ENCODE measurements at regions not wholly inside any gene's neighbourhood (a gene's known extent, or its start where the extent isn't known, plus 50 kb on each side); places are given as distances from the start of the nearest gene placed in this dataset.
"Not testable (repeated sequence)": the region's sequence is repeated elsewhere in the genome, so short reads cannot be mapped to it uniquely, and the experiment has no call there.

GRCh38 chr4:31803526-31804195 lies 1083.5 kb downstream of the PCDH7 start:
- H3K4me3 Mint-ChIP-seq, result no peak overlapping the region
- peaks cover 11% of the 10 kb centered on the region for H3K9me3 Mint-ChIP-seq
- no peak overlapping the region for H3K27ac Mint-ChIP-seq
- no peaks in the 10 kb centered on the region for H3K27me3 Mint-ChIP-seq
- H3K4me1 Mint-ChIP-seq (ENCODE audit: unreplicated experiment), result peaks cover 3% of the 10 kb centered on the region
- no peaks in the 10 kb centered on the region for H3K36me3 Mint-ChIP-seq
- TF ChIP-seq, protein P1, sequence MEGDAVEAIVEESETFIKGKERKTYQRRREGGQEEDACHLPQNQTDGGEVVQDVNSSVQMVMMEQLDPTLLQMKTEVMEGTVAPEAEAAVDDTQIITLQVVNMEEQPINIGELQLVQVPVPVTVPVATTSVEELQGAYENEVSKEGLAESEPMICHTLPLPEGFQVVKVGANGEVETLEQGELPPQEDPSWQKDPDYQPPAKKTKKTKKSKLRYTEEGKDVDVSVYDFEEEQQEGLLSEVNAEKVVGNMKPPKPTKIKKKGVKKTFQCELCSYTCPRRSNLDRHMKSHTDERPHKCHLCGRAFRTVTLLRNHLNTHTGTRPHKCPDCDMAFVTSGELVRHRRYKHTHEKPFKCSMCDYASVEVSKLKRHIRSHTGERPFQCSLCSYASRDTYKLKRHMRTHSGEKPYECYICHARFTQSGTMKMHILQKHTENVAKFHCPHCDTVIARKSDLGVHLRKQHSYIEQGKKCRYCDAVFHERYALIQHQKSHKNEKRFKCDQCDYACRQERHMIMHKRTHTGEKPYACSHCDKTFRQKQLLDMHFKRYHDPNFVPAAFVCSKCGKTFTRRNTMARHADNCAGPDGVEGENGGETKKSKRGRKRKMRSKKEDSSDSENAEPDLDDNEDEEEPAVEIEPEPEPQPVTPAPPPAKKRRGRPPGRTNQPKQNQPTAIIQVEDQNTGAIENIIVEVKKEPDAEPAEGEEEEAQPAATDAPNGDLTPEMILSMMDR (conservative IDR thresholded peaks at IDR 0.05), result no peak
- no peak for DNase-seq (ENCODE audit: extremely low spot score, unreplicated experiment)

- Mint-ChIP-seq H3K4me3 (no peak overlapping the region), H3K27me3 (no peaks in the 10 kb centered on the region), H3K9me3 (no peaks in the 10 kb centered on the region), H3K27ac (no peak overlapping the region), H3K36me3 (no peaks in the 10 kb centered on the region), H3K4me1 (ENCODE audit: unreplicated experiment) (peaks cover 3% of the 10 kb centered on the region)
- no peak for DNase-seq (ENCODE audit: extremely low spot score, unreplicated experiment)
- TF ChIP-seq, protein P1 (conservative IDR thresholded peaks at IDR 0.05), result no peak
These were observed 1086.9 kb downstream of the PCDH7 start for GRCh38 chr4:31807036-31807435.

GRCh38 chr4:31844350-31844749 lies 1124.2 kb downstream of the PCDH7 start:
- DNase-seq (ENCODE audit: extremely low spot score, unreplicated experiment), result no peak
- no peaks in the 10 kb centered on the region for H3K4me1 Mint-ChIP-seq (ENCODE audit: unreplicated experiment)
- H3K27ac Mint-ChIP-seq, result no peak overlapping the region
- TF ChIP-seq, protein P1 (conservative IDR thresholded peaks at IDR 0.05), result no peak
- no peak overlapping the region for H3K4me3 Mint-ChIP-seq
- H3K9me3 Mint-ChIP-seq, result peaks cover 16% of the 10 kb centered on the region
- H3K36me3 Mint-ChIP-seq, result no peaks in the 10 kb centered on the region
- H3K27me3 Mint-ChIP-seq, result no peaks in the 10 kb centered on the region

DNA sequence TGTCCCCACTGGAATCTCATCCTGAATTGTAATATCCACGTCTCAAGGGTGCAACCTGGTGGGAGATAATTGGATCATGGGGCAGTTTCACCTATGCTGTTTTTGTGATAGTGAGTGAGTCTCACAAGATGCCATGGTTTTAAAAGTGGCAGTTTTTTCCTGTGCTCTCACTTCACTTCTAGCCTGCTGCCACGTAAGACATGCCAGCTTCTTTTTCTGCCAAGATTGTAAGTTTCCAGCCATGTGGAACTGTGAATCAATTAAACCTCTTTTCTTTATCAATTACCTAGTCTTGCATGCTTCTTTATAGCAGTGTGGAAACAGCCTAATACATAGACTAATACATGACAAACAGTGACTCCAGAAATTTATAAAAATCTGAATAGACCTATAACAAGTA lies 1131.8 kb downstream of the PCDH7 start:
- H3K4me1 Mint-ChIP-seq (ENCODE audit: unreplicated experiment), result no peaks in the 10 kb centered on the region
- peaks cover 6% of the 10 kb centered on the region for H3K9me3 Mint-ChIP-seq
- DNase-seq (ENCODE audit: extremely low spot score, unreplicated experiment), result no peak
- TF ChIP-seq, protein P1 (conservative IDR thresholded peaks at IDR 0.05), result no peak
- no peak overlapping the region for H3K27ac Mint-ChIP-seq
- H3K27me3 Mint-ChIP-seq, result no peaks in the 10 kb centered on the region
- H3K36me3 Mint-ChIP-seq, result no peaks in the 10 kb centered on the region
- H3K4me3 Mint-ChIP-seq, result no peak overlapping the region

GRCh38 chr4:31877429-31877828 lies 1157.3 kb downstream of the PCDH7 start:
- DNase-seq (ENCODE audit: extremely low spot score, unreplicated experiment), result no peak
- H3K36me3 Mint-ChIP-seq, result no peaks in the 10 kb centered on the region
- no peaks in the 10 kb centered on the region for H3K27me3 Mint-ChIP-seq

GRCh38 chr4:31880837-31881236 lies 1160.7 kb downstream of the PCDH7 start:
- H3K27me3 Mint-ChIP-seq; H3K9me3 Mint-ChIP-seq; H3K4me1 Mint-ChIP-seq (ENCODE audit: unreplicated experiment); H3K27ac Mint-ChIP-seq; DNase-seq (ENCODE audit: extremely low spot score, unreplicated experiment); H3K36me3 Mint-ChIP-seq; H3K4me3 Mint-ChIP-seq: not testable (repeated sequence)

More at GRCh38 chr4:31877429-31877828, 1157.3 kb downstream of the PCDH7 start:
- Mint-ChIP-seq H3K27ac (no peak overlapping the region), H3K9me3 (no peaks in the 10 kb centered on the region), H3K4me3 (no peak overlapping the region), H3K4me1 (ENCODE audit: unreplicated experiment) (no peaks in the 10 kb centered on the region)
- TF ChIP-seq, protein P1 (conservative IDR thresholded peaks at IDR 0.05), result no peak

Measured in type B pancreatic cell (in vitro differentiated cells).